ENCODE measurements at regions not wholly inside any gene's neighbourhood (a gene's known extent, or its start where the extent isn't known, plus 50 kb on each side); places are given as distances from the start of the nearest gene placed in this dataset.

DNA sequence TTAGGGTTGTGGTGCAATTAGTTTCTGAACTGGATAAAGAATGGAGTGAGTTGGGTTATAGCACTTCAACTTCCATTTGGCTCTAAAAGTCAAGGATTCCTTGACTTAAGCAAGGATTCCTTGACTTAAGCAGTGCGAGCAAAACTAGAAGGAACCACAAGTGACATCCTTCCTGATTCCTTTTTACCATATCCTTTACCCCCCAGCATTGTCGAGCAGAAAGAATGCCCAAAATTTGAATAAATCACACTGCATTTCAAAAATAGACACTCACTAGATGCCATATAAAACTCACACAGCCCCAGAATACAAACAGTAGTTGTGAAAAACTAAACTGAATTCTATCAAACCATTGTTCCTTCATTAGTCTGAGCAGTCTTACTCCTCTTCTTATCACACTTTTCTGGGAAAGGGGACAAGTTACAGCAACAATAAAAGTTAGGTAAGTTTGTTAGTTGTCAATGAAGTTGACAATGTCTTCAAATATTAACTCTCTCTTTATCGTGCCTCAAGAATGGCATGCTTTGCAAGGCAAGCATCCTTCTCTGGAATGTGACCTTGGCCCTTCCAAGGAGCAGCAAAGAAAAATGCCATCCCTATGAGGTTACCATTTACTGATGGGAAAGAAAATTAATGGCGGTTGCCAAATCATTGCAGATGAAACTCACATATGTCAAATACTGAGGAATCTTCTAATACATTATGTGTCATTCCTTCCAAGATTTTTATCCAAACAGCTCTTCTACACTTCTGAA, 273.3 kb upstream of the ANKRD55 start:
- TF ChIP-seq SP5 (CRISPR knock-in tag; IDR thresholded peaks at IDR 0.05; ENCODE audit: borderline replicate concordance, low read depth) (no peak), NPAS2 (CRISPR knock-in tag; IDR thresholded peaks at IDR 0.05; ENCODE audit: borderline replicate concordance) (no peak), ETV6 (CRISPR knock-in tag; conservative IDR thresholded peaks at IDR 0.05) (no peak), ZNF776 (CRISPR knock-in tag; IDR thresholded peaks at IDR 0.05) (no peak), SMC3 (IDR thresholded peaks at IDR 0.05; ENCODE audit: low read length) (no peak), CEBPB (IDR thresholded peaks at IDR 0.05; ENCODE audit: borderline replicate concordance, low read depth, low read length) (no peak), SKI (IDR thresholded peaks at IDR 0.05; ENCODE audit: partially characterized antibody) (no peak), RBFOX2 (IDR thresholded peaks at IDR 0.05; ENCODE audit: low read depth, low read length) (no peak)
- TF ChIP-seq, protein P1, sequence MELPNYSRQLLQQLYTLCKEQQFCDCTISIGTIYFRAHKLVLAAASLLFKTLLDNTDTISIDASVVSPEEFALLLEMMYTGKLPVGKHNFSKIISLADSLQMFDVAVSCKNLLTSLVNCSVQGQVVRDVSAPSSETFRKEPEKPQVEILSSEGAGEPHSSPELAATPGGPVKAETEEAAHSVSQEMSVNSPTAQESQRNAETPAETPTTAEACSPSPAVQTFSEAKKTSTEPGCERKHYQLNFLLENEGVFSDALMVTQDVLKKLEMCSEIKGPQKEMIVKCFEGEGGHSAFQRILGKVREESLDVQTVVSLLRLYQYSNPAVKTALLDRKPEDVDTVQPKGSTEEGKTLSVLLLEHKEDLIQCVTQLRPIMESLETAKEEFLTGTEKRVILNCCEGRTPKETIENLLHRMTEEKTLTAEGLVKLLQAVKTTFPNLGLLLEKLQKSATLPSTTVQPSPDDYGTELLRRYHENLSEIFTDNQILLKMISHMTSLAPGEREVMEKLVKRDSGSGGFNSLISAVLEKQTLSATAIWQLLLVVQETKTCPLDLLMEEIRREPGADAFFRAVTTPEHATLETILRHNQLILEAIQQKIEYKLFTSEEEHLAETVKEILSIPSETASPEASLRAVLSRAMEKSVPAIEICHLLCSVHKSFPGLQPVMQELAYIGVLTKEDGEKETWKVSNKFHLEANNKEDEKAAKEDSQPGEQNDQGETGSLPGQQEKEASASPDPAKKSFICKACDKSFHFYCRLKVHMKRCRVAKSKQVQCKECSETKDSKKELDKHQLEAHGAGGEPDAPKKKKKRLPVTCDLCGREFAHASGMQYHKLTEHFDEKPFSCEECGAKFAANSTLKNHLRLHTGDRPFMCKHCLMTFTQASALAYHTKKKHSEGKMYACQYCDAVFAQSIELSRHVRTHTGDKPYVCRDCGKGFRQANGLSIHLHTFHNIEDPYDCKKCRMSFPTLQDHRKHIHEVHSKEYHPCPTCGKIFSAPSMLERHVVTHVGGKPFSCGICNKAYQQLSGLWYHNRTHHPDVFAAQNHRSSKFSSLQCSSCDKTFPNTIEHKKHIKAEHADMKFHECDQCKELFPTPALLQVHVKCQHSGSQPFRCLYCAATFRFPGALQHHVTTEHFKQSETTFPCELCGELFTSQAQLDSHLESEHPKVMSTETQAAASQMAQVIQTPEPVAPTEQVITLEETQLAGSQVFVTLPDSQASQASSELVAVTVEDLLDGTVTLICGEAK (IDR thresholded peaks at IDR 0.05): no peak
- TF ChIP-seq, protein P1 (CRISPR knock-in tag; IDR thresholded peaks at IDR 0.05): no peak
- TF ChIP-seq, protein P2, sequence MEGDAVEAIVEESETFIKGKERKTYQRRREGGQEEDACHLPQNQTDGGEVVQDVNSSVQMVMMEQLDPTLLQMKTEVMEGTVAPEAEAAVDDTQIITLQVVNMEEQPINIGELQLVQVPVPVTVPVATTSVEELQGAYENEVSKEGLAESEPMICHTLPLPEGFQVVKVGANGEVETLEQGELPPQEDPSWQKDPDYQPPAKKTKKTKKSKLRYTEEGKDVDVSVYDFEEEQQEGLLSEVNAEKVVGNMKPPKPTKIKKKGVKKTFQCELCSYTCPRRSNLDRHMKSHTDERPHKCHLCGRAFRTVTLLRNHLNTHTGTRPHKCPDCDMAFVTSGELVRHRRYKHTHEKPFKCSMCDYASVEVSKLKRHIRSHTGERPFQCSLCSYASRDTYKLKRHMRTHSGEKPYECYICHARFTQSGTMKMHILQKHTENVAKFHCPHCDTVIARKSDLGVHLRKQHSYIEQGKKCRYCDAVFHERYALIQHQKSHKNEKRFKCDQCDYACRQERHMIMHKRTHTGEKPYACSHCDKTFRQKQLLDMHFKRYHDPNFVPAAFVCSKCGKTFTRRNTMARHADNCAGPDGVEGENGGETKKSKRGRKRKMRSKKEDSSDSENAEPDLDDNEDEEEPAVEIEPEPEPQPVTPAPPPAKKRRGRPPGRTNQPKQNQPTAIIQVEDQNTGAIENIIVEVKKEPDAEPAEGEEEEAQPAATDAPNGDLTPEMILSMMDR (CRISPR knock-in tag; IDR thresholded peaks at IDR 0.05): no peak
- TF ChIP-seq, protein P3, sequence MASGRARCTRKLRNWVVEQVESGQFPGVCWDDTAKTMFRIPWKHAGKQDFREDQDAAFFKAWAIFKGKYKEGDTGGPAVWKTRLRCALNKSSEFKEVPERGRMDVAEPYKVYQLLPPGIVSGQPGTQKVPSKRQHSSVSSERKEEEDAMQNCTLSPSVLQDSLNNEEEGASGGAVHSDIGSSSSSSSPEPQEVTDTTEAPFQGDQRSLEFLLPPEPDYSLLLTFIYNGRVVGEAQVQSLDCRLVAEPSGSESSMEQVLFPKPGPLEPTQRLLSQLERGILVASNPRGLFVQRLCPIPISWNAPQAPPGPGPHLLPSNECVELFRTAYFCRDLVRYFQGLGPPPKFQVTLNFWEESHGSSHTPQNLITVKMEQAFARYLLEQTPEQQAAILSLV (CRISPR knock-in tag; IDR thresholded peaks at IDR 0.05; ENCODE audit: borderline replicate concordance): no peak

Data from HepG2 (cell line).